K562 (cell line): ENCODE measurements at regions not wholly inside any gene's neighbourhood (a gene's known extent, or its start where the extent isn't known, plus 50 kb on each side); places are given as distances from the start of the nearest gene placed in this dataset.

Experiments
- ATAC-seq: fragments of 200-7000 bp; cut with Tn5 transposase; 3 replicates; pipeline ENCODE4 v1.9.1; 2020; ENCODE audit warnings: moderate library complexity
- BruUV-seq: library from RNA; stranded (reverse); fragments of 400-500 nt; replicated peaks from 2 replicates; lab custom pipeline; 2021; lab: Mats Ljungman, UMichigan
- CTCF ChIA-PET: fragments of 300-600 bp; formaldehyde crosslinking; extraction: SDS; loops from one replicate; lab custom pipeline; 2021; ENCODE audit warnings: low intra/inter-chr PET ratio; lab: Yijun Ruan, JAX
- POLR2A ChIA-PET: fragments of 300-600, 350-650 bp; sonication (Branson Sonifier 250); formaldehyde crosslinking; extraction: SDS; loops from one replicate; lab custom pipeline; 2021; ENCODE audit warnings: antibody characterized with exemption, inconsistent platforms; lab: Yijun Ruan, JAX
- DNase-seq, 4 experiments: peaks; one replicate each; pipeline versions ENCODE4 v3.0.0 to v3.0.0-alpha.2; 2011 to 2018; ENCODE audit warnings: low spot score in 3 of 4, mixed read lengths in 3 of 4; ENCODE audit errors: extremely low read depth in 1 of 4
- FAIRE-seq: peaks from 2 replicates; lab custom pipeline; 2011; peaks lifted over from hg19 to GRCh38; lab: Jason Lieb, UNC
- H2AFZ ChIP-seq: 2 replicates; pipeline ENCODE4 v1.6.0; 2011; ENCODE audit warnings: low read depth, low read length, control low read depth, inconsistent platforms
- H3K27ac ChIP-seq: fragments of 200-600 bp; 3 replicates; pipeline ENCODE4 v1.8.0; 2011; ENCODE audit warnings: low read depth, mild to moderate bottlenecking, control low read depth, inconsistent platforms, low read length, moderate library complexity, mixed read lengths; ENCODE audit errors: extremely low read depth
- H3K27me3 ChIP-seq, 2 experiments: fragments of 300-600 bp in 1 of 2; 2 replicates in 1 of 2; 3 replicates in 1 of 2; pipeline versions ENCODE4 v1.6.0 to v1.8.0; 2011; ENCODE audit warnings: inconsistent platforms in 2 of 2, low read length in 2 of 2, mild to moderate bottlenecking in 1 of 2, mixed read lengths in 1 of 2, moderate library complexity in 1 of 2; ENCODE audit not compliant: control insufficient read depth in 2 of 2, insufficient read depth in 2 of 2
- H3K36me3 ChIP-seq: fragments of 300-600 bp; 3 replicates; pipeline ENCODE4 v1.8.0; 2011; ENCODE audit warnings: mild to moderate bottlenecking, low read length, inconsistent platforms; ENCODE audit not compliant: control insufficient read depth, insufficient read depth
- H3K4me1 ChIP-seq, 2 experiments: fragments of 200-600 bp in 1 of 2; replicated peaks in 1 of 2; 2 replicates in 1 of 2; 3 replicates in 1 of 2; pipeline versions ENCODE4 v1.5.1 to v1.8.0; 2011; ENCODE audit warnings: inconsistent platforms in 2 of 2, low read length in 2 of 2, mild to moderate bottlenecking in 1 of 2, mixed read lengths in 1 of 2, moderate library complexity in 1 of 2; ENCODE audit not compliant: control insufficient read depth in 2 of 2, insufficient read depth in 2 of 2
- H3K4me2 ChIP-seq: 2 replicates; pipeline ENCODE4 v1.6.1; 2011; ENCODE audit warnings: low read length, control low read depth, inconsistent platforms, mixed read lengths; ENCODE audit not compliant: insufficient read depth
- H3K4me3 ChIP-seq: fragments of 200-600 bp; sonication (generic), shearing (Covaris generic); 2 replicates; pipeline ENCODE4 v1.5.1; 2016; ENCODE audit warnings: control low read depth, inconsistent platforms
- H3K79me2 ChIP-seq: fragments of 200-600 bp; 3 replicates; pipeline ENCODE4 v1.8.0; 2011; ENCODE audit warnings: low read length, inconsistent platforms; ENCODE audit not compliant: control insufficient read depth, insufficient read depth
- H3K9ac ChIP-seq, 2 experiments: 2 replicates each; pipeline versions ENCODE4 v1.6.0 to v1.6.1; 2011; ENCODE audit warnings: low read depth in 2 of 2, low read length in 2 of 2, control low read depth in 1 of 2, inconsistent platforms in 1 of 2, mild to moderate bottlenecking in 1 of 2, mixed read lengths in 1 of 2; ENCODE audit not compliant: insufficient read depth in 1 of 2
- H3K9me1 ChIP-seq: one replicate; pipeline ENCODE4 v1.6.0; 2011; ENCODE audit warnings: inconsistent platforms, mild to moderate bottlenecking, low read length, moderate library complexity; ENCODE audit not compliant: control insufficient read depth, insufficient read depth
- H3K9me3 ChIP-seq: replicated peaks from 2 replicates; pipeline ENCODE4 v1.5.1; 2011; ENCODE audit warnings: low read depth, low read length, inconsistent platforms; ENCODE audit not compliant: control insufficient read depth, insufficient read depth
- H4K20me1 ChIP-seq: replicated peaks from 2 replicates; pipeline ENCODE4 v1.6.1; 2011; ENCODE audit warnings: low read length, inconsistent platforms, mixed read lengths; ENCODE audit not compliant: control insufficient read depth, insufficient read depth
- HDAC6 ChIP-seq: IDR thresholded peaks from 2 replicates; pipeline ENCODE4 v1.6.1; 2012; ENCODE audit warnings: low read depth, mild to moderate bottlenecking, control low read depth, inconsistent platforms, low read length, moderate library complexity
- THRAP3 ChIP-seq: fragments of 450-650 bp; IDR thresholded peaks from 2 replicates; pipeline ENCODE4 v1.6.1; 2016; ENCODE audit warnings: mild to moderate bottlenecking, inconsistent platforms, borderline replicate concordance
- ZNF57 ChIP-seq: fragments of 450-650 bp; formaldehyde crosslinking; IDR thresholded peaks from 2 replicates; pipeline ENCODE4 v1.4.0; 2020; ENCODE audit warnings: mild to moderate bottlenecking, moderate library complexity
- WGBS: fragments of 100-300 bp; shearing (Covaris generic); methylation state at CpG from one replicate; pipeline ENCODE4 v1.1.6; 2016; ENCODE audit warnings: low coverage, mixed read lengths; ENCODE audit not compliant: insufficient coverage; ENCODE audit errors: missing lambda C conversion rate; 5-methylcytosine and 5-hydroxymethylcytosine counted together
- in situ Hi-C: fragments of 300-500 bp; cut with MboI; formaldehyde crosslinking; loops from 4 replicates; pipeline ENCODE4 v1.15.0; 2018; ENCODE audit warnings: inconsistent platforms, mixed read lengths
- intact Hi-C: fragments of 100-400 bp; cut with micrococcal nuclease; formaldehyde crosslinking; loops from 2 replicates; pipeline ENCODE4 v1.14.2; 2022
- TF ChIP-seq, protein P1 (sequence below): fragments of 250-450 bp; sonication (Bioruptor Pico); IDR thresholded peaks from 2 replicates; pipeline ENCODE4 v1.4.0; 2020; ENCODE audit warnings: mild to moderate bottlenecking, moderate library complexity
- TF ChIP-seq, protein P2 (sequence below): fragments of 450-650 bp; formaldehyde crosslinking; IDR thresholded peaks from 2 replicates; pipeline ENCODE4 v1.4.0; 2020; ENCODE audit warnings: mild to moderate bottlenecking

DNA sequence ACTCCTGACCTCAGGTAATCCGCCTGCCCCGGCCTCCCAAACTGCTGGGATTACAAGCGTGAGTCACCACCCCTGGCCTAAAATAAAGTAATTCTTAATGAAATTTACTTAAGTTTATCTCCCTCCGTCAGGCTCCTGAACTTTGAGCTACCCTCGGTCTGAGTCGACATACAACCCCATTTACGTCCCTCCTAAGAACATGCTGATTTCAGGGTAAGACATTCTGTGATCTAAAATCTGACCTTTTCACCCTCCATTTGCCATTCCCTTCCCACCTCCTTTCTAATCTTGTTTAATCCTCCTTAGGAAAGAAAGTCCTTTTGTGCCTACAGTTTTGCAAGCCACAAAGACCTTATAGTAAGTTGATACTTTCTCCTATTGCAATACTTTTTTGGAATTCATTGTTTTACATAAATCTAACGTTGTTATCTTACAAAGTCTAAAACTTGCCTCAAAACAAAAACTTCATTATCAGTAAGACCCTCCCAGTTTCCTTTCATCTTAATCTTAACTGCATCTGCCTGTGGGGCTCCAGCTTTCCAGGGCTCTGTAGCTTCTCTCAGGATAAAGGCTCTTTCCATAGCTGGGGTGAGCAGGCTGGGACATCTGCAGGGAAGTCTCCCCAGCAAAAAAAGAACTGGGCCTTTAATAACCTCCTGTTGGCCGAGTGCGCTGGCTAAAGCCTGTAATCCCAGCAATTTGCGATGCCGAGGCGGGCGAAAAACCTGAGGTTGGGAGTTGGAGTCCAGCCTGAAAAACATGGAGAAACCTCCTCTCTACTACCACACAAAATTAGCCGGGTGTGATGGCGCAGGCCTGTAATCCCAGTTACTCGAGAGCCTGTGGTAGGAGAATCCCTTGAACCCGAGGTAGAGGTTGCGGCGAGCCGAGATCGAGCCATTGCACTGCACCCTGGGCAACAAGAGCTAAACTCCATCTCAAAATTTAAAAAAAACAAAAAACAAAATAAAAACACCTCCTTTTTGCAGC lies 143.1 kb downstream of the ZNF737 start:
- no peaks in the 10 kb centered on the region for H3K9me3 ChIP-seq
- no peaks in the 10 kb centered on the region for H3K4me1 ChIP-seq
- ATAC-seq (no peak), FAIRE-seq (no peak), DNase-seq (no peak)
- no peak overlapping the region for H2AFZ ChIP-seq
- H3K4me2 ChIP-seq: no peak overlapping the region
- H4K20me1 ChIP-seq: no peaks in the 10 kb centered on the region
- no peaks in the 10 kb centered on the region for H3K27me3 ChIP-seq
- no peak overlapping the region; the same call in 2 of the 3 replicates for H3K27ac ChIP-seq
- intact Hi-C loops: no loop called here
- ChIA-PET POLR2A (interaction anchor here (0.6 kb wide), 1 partner anchor 1677 kb away, joined by 3 read pairs; no protein-coding TSS in a partner anchor), CTCF (no interaction called here)
- no TSS peak for BruUV-seq
- peak overlapping the region; percentile 19; the same call in 1 of the 2 replicates for H3K4me3 ChIP-seq
- no peak for TF ChIP-seq HDAC6
- TF ChIP-seq ZNF57 (CRISPR knock-in tag): no peak
- TF ChIP-seq, protein P1, sequence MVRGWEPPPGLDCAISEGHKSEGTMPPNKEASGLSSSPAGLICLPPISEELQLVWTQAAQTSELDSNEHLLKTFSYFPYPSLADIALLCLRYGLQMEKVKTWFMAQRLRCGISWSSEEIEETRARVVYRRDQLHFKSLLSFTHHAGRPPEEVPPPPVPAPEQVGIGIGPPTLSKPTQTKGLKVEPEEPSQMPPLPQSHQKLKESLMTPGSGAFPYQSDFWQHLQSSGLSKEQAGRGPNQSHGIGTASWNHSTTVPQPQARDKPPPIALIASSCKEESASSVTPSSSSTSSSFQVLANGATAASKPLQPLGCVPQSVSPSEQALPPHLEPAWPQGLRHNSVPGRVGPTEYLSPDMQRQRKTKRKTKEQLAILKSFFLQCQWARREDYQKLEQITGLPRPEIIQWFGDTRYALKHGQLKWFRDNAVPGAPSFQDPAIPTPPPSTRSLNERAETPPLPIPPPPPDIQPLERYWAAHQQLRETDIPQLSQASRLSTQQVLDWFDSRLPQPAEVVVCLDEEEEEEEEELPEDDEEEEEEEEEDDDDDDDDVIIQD (CRISPR knock-in tag): no peak
- TF ChIP-seq, protein P2, sequence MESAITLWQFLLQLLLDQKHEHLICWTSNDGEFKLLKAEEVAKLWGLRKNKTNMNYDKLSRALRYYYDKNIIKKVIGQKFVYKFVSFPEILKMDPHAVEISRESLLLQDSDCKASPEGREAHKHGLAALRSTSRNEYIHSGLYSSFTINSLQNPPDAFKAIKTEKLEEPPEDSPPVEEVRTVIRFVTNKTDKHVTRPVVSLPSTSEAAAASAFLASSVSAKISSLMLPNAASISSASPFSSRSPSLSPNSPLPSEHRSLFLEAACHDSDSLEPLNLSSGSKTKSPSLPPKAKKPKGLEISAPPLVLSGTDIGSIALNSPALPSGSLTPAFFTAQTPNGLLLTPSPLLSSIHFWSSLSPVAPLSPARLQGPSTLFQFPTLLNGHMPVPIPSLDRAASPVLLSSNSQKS: no peak
- no peak for TF ChIP-seq THRAP3
- H3K79me2 ChIP-seq: no peaks in the 10 kb centered on the region
- H3K36me3 ChIP-seq: no peaks in the 10 kb centered on the region
- H3K9ac ChIP-seq: no peak overlapping the region
- 2% methylated on average over 13 of the region's 22 CpGs for WGBS
- H3K9me1 ChIP-seq: no peaks in the 10 kb centered on the region
- in situ Hi-C loops: no loop called here
